HepG2 (cell line): ENCODE measurements at regions not wholly inside any gene's neighbourhood (a gene's known extent, or its start where the extent isn't known, plus 50 kb on each side); places are given as distances from the start of the nearest gene placed in this dataset.

Experiments
- ATAC-seq: fragments of 200-7000 bp; cut with Tn5 transposase; 3 replicates; pipeline ENCODE4 v1.9.1; 2020; ENCODE audit warnings: mild to moderate bottlenecking, moderate library complexity
- BruUV-seq: library from RNA; stranded (reverse); fragments of 400-500 nt; replicated peaks from 2 replicates; lab custom pipeline; 2021; lab: Mats Ljungman, UMichigan
- CTCF ChIA-PET: fragments of 300-600 bp; formaldehyde crosslinking; extraction: SDS; loops from one replicate; lab custom pipeline; 2021; ENCODE audit warnings: low total read pairs, inconsistent platforms, low intra/inter-chr PET ratio; lab: Yijun Ruan, JAX
- POLR2A ChIA-PET: fragments of 350-600 bp; sonication (Branson Sonifier 250); formaldehyde crosslinking; loops from one replicate; lab custom pipeline; 2020; ENCODE audit warnings: antibody characterized with exemption, inconsistent platforms; lab: Yijun Ruan, JAX
- DNase-seq: peaks from one replicate; pipeline ENCODE4 v3.0.0-alpha.2; 2015; ENCODE audit warnings: low spot score
- FAIRE-seq: peaks from 3 replicates; lab custom pipeline; 2011; peaks lifted over from hg19 to GRCh38; lab: Jason Lieb, UNC
- H2AFZ ChIP-seq: one replicate; pipeline ENCODE4 v1.6.1; 2011; ENCODE audit warnings: low read length, inconsistent platforms
- H3K27ac ChIP-seq: fragments of 300-600 bp; 3 replicates; pipeline ENCODE4 v1.8.0; 2011; ENCODE audit warnings: mixed run types, mild to moderate bottlenecking, mixed read lengths, low read length, inconsistent platforms; ENCODE audit not compliant: insufficient read depth; ENCODE audit errors: extremely low read length
- H3K27me3 ChIP-seq, 2 experiments: fragments of 200-600 bp in 1 of 2; 2 replicates in 1 of 2; 3 replicates in 1 of 2; pipeline versions ENCODE4 v1.6.0 to v1.8.0; 2011; ENCODE audit warnings: low read length in 2 of 2, mild to moderate bottlenecking in 2 of 2, moderate library complexity in 2 of 2, inconsistent platforms in 1 of 2; ENCODE audit not compliant: insufficient read depth in 2 of 2, control insufficient read depth in 1 of 2
- H3K36me3 ChIP-seq, 2 experiments: fragments of 200-600 bp in 1 of 2; replicated peaks in 1 of 2; 2 replicates in 1 of 2; 3 replicates in 1 of 2; pipeline versions ENCODE4 v1.5.1 to v1.8.0; 2011; ENCODE audit warnings: low read length in 2 of 2, inconsistent platforms in 1 of 2; ENCODE audit not compliant: insufficient read depth in 2 of 2, control insufficient read depth in 1 of 2
- H3K4me1 ChIP-seq: 2 replicates; pipeline ENCODE4 v1.5.1; 2012; ENCODE audit warnings: low read length, inconsistent platforms; ENCODE audit not compliant: insufficient read depth
- H3K4me2 ChIP-seq: 2 replicates; pipeline ENCODE4 v1.6.0; 2011; ENCODE audit warnings: low read depth, low read length, inconsistent platforms
- H3K4me3 ChIP-seq, 3 experiments: fragments of 200-600 bp in 1 of 3; sonication (generic), shearing (Covaris generic) in 1 of 3; replicated peaks in 1 of 3; 2 replicates each; pipeline ENCODE4 v1.5.1; 2011 to 2016; ENCODE audit warnings: low read length in 3 of 3, inconsistent platforms in 2 of 3, low read depth in 2 of 3, mild to moderate bottlenecking in 2 of 3, control low read depth in 1 of 3, mixed read lengths in 1 of 3; ENCODE audit not compliant: insufficient read depth in 1 of 3
- H3K79me2 ChIP-seq: one replicate; pipeline ENCODE4 v1.6.1; 2011; ENCODE audit warnings: low read length, inconsistent platforms; ENCODE audit not compliant: insufficient read depth
- H3K9ac ChIP-seq: 2 replicates; pipeline ENCODE4 v1.6.0; 2011; ENCODE audit warnings: mild to moderate bottlenecking, low read depth, low read length, inconsistent platforms; ENCODE audit not compliant: insufficient read depth
- H3K9me3 ChIP-seq: 2 replicates; pipeline ENCODE4 v1.5.1; 2012; ENCODE audit warnings: mild to moderate bottlenecking, low read length
- H4K20me1 ChIP-seq: 2 replicates; pipeline ENCODE4 v1.6.0; 2011; ENCODE audit warnings: inconsistent platforms, mild to moderate bottlenecking, low read length, moderate library complexity; ENCODE audit not compliant: insufficient read depth
- CENPX ChIP-seq: sonication (generic); formaldehyde crosslinking; IDR thresholded peaks from 2 replicates; pipeline ENCODE4 v1.9.0; 2021; ENCODE audit warnings: mild to moderate bottlenecking, missing genetic modification reagents, moderate library complexity
- HMGA1 ChIP-seq: sonication (generic); formaldehyde crosslinking; conservative IDR thresholded peaks from 2 replicates; pipeline ENCODE4 v1.4.0; 2020; ENCODE audit warnings: missing genetic modification reagents
- NCOR1 ChIP-seq: fragments of 200-600 bp; sonication (generic); IDR thresholded peaks from 2 replicates; pipeline ENCODE4 v1.7.0; 2017; ENCODE audit warnings: antibody characterized with exemption, low read length, borderline replicate concordance
- NONO ChIP-seq, 2 experiments: fragments of 450-650 bp in 1 of 2; sonication (generic) in 1 of 2; formaldehyde crosslinking in 1 of 2; IDR thresholded peaks in 1 of 2; conservative IDR thresholded peaks in 1 of 2; 2 replicates each; pipeline versions ENCODE4 v1.6.1 to v1.8.0; 2017 to 2022; ENCODE audit warnings: mild to moderate bottlenecking in 1 of 2, missing genetic modification reagents in 1 of 2, moderate library complexity in 1 of 2
- RNF2 ChIP-seq: fragments of 450-650 bp; conservative IDR thresholded peaks from 2 replicates; pipeline ENCODE4 v1.6.1; 2016; ENCODE audit warnings: low read depth
- SP140L ChIP-seq: sonication (generic); formaldehyde crosslinking; IDR thresholded peaks from 2 replicates; pipeline ENCODE4 v1.4.0; 2020; ENCODE audit warnings: missing genetic modification reagents, borderline replicate concordance
- SRF ChIP-seq: IDR thresholded peaks from 2 replicates; pipeline ENCODE4 v1.6.1; 2011; ENCODE audit warnings: mild to moderate bottlenecking, low read depth, low read length, moderate library complexity
- TBX3 ChIP-seq: fragments of 450-650 bp; IDR thresholded peaks from 2 replicates; pipeline ENCODE4 v1.6.1; 2017; ENCODE audit warnings: antibody characterized with exemption, mild to moderate bottlenecking, inconsistent platforms, borderline replicate concordance
- ZBTB21 ChIP-seq: sonication (generic); formaldehyde crosslinking; IDR thresholded peaks from 2 replicates; pipeline ENCODE4 v1.4.0; 2020; ENCODE audit warnings: missing genetic modification reagents
- ZNF30 ChIP-seq: sonication (generic); formaldehyde crosslinking; IDR thresholded peaks from 2 replicates; pipeline ENCODE4 v1.5.0; 2020; ENCODE audit warnings: mild to moderate bottlenecking, missing genetic modification reagents
- ZNF556 ChIP-seq: sonication (generic); formaldehyde crosslinking; IDR thresholded peaks from 2 replicates; pipeline ENCODE4 v1.4.0; 2020; ENCODE audit warnings: mild to moderate bottlenecking, missing genetic modification reagents, borderline replicate concordance
- ZNF569 ChIP-seq: sonication (generic); formaldehyde crosslinking; IDR thresholded peaks from 2 replicates; pipeline ENCODE4 v1.5.0; 2020; ENCODE audit warnings: mild to moderate bottlenecking, missing genetic modification reagents, moderate library complexity, borderline replicate concordance
- ZNF607 ChIP-seq: sonication (generic); formaldehyde crosslinking; IDR thresholded peaks from 2 replicates; pipeline ENCODE4 v1.5.1; 2020; ENCODE audit warnings: missing genetic modification reagents, mild to moderate bottlenecking, borderline replicate concordance
- ZNF841 ChIP-seq: sonication (generic); formaldehyde crosslinking; IDR thresholded peaks from 2 replicates; pipeline ENCODE4 v1.8.1; 2023; ENCODE audit warnings: missing genetic modification reagents, borderline replicate concordance
- WGBS: methylation state at CpG from one replicate; pipeline ENCODE4 v1.1.6; 2017; ENCODE audit warnings: low lambda C conversion rate; 5-methylcytosine and 5-hydroxymethylcytosine counted together
- in situ Hi-C: cut with HindIII; loops from 2 replicates; pipeline ENCODE4 v1.10.0; 2017; ENCODE audit warnings: low pct_unique_long_range_greater_than_20kb; ENCODE audit not compliant: extremely low pct_ligation_motif_present
- intact Hi-C: fragments of 100-400 bp; cut with micrococcal nuclease; formaldehyde crosslinking; loops from one replicate; pipeline ENCODE4 v1.10.0; 2022; ENCODE audit not compliant: unreplicated experiment
- TF ChIP-seq, protein P1 (sequence below): sonication (generic); formaldehyde crosslinking; IDR thresholded peaks from 2 replicates; pipeline ENCODE4 v1.4.0; 2020; ENCODE audit warnings: missing genetic modification reagents
- TF ChIP-seq, protein P2 (sequence below): sonication (generic); formaldehyde crosslinking; IDR thresholded peaks from 2 replicates; pipeline ENCODE4 v1.5.0; 2020; ENCODE audit warnings: missing genetic modification reagents
- TF ChIP-seq, protein P3 (sequence below): sonication (generic); formaldehyde crosslinking; IDR thresholded peaks from 2 replicates; pipeline ENCODE4 v1.5.1; 2020; ENCODE audit warnings: mild to moderate bottlenecking, missing genetic modification reagents, moderate library complexity
- TF ChIP-seq, protein P4 (sequence below): sonication (generic); formaldehyde crosslinking; IDR thresholded peaks from 2 replicates; pipeline ENCODE4 v1.4.0; 2020; ENCODE audit warnings: mild to moderate bottlenecking, missing genetic modification reagents

DNA sequence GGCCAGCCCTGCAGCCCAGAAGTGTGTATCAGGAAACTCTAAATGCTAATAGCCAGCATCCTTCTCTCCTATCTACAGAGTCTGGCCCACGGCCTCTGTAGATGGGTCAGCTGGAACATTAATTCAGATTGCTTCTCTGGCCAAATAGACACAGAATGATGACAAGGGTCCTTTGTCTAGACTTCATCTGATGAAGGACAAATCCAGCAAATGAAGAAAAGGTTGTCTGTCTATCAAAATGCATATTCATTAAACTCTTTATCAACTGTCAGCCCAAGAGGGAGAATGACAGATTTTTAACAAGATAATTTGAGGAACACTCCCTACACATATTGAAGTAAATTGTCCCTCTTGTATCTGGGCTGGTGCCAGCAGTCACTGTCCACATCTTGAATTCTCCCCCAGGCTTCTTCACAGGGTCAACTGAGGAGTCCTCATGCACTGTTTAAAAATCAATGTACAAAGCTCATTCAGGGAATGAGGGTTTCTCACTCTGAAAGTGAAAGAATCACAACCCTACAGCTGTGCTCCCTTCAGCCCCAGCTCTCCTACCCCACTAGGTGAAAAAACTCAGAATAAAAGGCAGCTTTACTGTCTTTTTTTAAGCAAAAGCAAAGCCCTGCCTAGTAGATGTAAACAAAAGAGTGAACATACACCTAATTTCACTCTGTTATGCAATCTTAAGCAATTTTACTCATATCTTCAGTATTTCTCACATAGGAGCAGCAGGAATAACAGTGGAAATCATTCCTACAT lies 507.7 kb downstream of the IGSF11 start:
- Histone ChIP-seq H3K27me3 (no peaks in the 10 kb centered on the region), H3K36me3 (no peaks in the 10 kb centered on the region), H3K27ac (no peak overlapping the region), H3K9me3 (peaks cover 3% of the 10 kb centered on the region; the same call in 1 of the 2 replicates), H3K4me3 (no peak overlapping the region), H4K20me1 (no peaks in the 10 kb centered on the region), H3K79me2 (no peaks in the 10 kb centered on the region), H3K9ac (no peak overlapping the region), H3K4me2 (0 out of 2 replicates have a peak overlapping the region, but pooled peaks have one; percentile 29), H3K4me1 (peaks cover 15% of the 10 kb centered on the region), H2AFZ (no peak overlapping the region)
- ChIA-PET CTCF (no interaction called here), POLR2A (no interaction called here)
- in situ Hi-C loops (no loop called here), intact Hi-C loops (no loop called here)
- BruUV-seq = no TSS peak
- ATAC-seq = no peak
- FAIRE-seq = no peak
- DNase-seq = no peak
- TF ChIP-seq ZNF607 = no peak
- no peak for TF ChIP-seq CENPX (CRISPR knock-in tag)
- TF ChIP-seq ZNF841 = no peak
- no peak for TF ChIP-seq NONO (IDR thresholded peaks at IDR 0.05)
- no peak for TF ChIP-seq NONO (CRISPR knock-in tag; conservative IDR thresholded peaks at IDR 0.05)
- TF ChIP-seq SRF = no peak
- TF ChIP-seq, protein P1, sequence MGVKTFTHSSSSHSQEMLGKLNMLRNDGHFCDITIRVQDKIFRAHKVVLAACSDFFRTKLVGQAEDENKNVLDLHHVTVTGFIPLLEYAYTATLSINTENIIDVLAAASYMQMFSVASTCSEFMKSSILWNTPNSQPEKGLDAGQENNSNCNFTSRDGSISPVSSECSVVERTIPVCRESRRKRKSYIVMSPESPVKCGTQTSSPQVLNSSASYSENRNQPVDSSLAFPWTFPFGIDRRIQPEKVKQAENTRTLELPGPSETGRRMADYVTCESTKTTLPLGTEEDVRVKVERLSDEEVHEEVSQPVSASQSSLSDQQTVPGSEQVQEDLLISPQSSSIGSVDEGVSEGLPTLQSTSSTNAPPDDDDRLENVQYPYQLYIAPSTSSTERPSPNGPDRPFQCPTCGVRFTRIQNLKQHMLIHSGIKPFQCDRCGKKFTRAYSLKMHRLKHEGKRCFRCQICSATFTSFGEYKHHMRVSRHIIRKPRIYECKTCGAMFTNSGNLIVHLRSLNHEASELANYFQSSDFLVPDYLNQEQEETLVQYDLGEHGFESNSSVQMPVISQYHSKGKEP (CRISPR knock-in tag) = no peak
- no peak for TF ChIP-seq HMGA1 (CRISPR knock-in tag)
- TF ChIP-seq RNF2 = no peak
- no peak for TF ChIP-seq ZNF569
- no peak for TF ChIP-seq ZBTB21 (CRISPR knock-in tag)
- no peak for TF ChIP-seq SP140L (CRISPR knock-in tag)
- no peak for TF ChIP-seq ZNF30 (CRISPR knock-in tag)
- TF ChIP-seq, protein P2, sequence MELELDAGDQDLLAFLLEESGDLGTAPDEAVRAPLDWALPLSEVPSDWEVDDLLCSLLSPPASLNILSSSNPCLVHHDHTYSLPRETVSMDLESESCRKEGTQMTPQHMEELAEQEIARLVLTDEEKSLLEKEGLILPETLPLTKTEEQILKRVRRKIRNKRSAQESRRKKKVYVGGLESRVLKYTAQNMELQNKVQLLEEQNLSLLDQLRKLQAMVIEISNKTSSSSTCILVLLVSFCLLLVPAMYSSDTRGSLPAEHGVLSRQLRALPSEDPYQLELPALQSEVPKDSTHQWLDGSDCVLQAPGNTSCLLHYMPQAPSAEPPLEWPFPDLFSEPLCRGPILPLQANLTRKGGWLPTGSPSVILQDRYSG (CRISPR knock-in tag) = no peak
- TF ChIP-seq TBX3 = no peak
- TF ChIP-seq, protein P3, sequence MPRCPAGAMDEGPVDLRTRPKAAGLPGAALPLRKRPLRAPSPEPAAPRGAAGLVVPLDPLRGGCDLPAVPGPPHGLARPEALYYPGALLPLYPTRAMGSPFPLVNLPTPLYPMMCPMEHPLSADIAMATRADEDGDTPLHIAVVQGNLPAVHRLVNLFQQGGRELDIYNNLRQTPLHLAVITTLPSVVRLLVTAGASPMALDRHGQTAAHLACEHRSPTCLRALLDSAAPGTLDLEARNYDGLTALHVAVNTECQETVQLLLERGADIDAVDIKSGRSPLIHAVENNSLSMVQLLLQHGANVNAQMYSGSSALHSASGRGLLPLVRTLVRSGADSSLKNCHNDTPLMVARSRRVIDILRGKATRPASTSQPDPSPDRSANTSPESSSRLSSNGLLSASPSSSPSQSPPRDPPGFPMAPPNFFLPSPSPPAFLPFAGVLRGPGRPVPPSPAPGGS (CRISPR knock-in tag) = no peak
- TF ChIP-seq NCOR1 = no peak
- no peak for TF ChIP-seq ZNF556 (CRISPR knock-in tag)
- TF ChIP-seq, protein P4, sequence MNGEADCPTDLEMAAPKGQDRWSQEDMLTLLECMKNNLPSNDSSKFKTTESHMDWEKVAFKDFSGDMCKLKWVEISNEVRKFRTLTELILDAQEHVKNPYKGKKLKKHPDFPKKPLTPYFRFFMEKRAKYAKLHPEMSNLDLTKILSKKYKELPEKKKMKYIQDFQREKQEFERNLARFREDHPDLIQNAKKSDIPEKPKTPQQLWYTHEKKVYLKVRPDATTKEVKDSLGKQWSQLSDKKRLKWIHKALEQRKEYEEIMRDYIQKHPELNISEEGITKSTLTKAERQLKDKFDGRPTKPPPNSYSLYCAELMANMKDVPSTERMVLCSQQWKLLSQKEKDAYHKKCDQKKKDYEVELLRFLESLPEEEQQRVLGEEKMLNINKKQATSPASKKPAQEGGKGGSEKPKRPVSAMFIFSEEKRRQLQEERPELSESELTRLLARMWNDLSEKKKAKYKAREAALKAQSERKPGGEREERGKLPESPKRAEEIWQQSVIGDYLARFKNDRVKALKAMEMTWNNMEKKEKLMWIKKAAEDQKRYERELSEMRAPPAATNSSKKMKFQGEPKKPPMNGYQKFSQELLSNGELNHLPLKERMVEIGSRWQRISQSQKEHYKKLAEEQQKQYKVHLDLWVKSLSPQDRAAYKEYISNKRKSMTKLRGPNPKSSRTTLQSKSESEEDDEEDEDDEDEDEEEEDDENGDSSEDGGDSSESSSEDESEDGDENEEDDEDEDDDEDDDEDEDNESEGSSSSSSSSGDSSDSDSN = no peak
- 0% methylated on average over 1 of the region's 1 CpG for WGBS
